Coronary artery (tissue), 2 donors: ENCODE measurements at regions not wholly inside any gene's neighbourhood (a gene's known extent, or its start where the extent isn't known, plus 50 kb on each side); places are given as distances from the start of the nearest gene placed in this dataset.

Source experiments
- DNase-seq: peaks from one replicate; pipeline ENCODE4 v3.0.0-alpha.2; 2017; ENCODE audit warnings: low spot score
- H3K27ac ChIP-seq, 2 donors: fragments of 200-600 bp; sonication (generic); one replicate each; pipeline ENCODE4 v1.5.1; 2016 to 2019
- H3K4me3 ChIP-seq: fragments of 200-600 bp; sonication (generic); 2 replicates; pipeline ENCODE4 v1.5.1; 2016; ENCODE audit warnings: mild to moderate bottlenecking, moderate library complexity
- TF ChIP-seq, protein P1 (sequence below): fragments of 200-600 bp; sonication (generic); IDR thresholded peaks from one replicate; pipeline ENCODE4 v1.5.1; 2019; ENCODE audit warnings: antibody characterized with exemption

- TF ChIP-seq, protein P1, sequence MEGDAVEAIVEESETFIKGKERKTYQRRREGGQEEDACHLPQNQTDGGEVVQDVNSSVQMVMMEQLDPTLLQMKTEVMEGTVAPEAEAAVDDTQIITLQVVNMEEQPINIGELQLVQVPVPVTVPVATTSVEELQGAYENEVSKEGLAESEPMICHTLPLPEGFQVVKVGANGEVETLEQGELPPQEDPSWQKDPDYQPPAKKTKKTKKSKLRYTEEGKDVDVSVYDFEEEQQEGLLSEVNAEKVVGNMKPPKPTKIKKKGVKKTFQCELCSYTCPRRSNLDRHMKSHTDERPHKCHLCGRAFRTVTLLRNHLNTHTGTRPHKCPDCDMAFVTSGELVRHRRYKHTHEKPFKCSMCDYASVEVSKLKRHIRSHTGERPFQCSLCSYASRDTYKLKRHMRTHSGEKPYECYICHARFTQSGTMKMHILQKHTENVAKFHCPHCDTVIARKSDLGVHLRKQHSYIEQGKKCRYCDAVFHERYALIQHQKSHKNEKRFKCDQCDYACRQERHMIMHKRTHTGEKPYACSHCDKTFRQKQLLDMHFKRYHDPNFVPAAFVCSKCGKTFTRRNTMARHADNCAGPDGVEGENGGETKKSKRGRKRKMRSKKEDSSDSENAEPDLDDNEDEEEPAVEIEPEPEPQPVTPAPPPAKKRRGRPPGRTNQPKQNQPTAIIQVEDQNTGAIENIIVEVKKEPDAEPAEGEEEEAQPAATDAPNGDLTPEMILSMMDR: no peak
- no peak for DNase-seq
- Histone ChIP-seq H3K27ac (no peak overlapping the region), H3K4me3 (no peak overlapping the region)
Observed at GRCh38 chr2:21331625-21332370, 208.0 kb downstream of the TDRD15 start.

GRCh38 chr2:21332993-21333625 lies 209.3 kb downstream of the TDRD15 start:
- TF ChIP-seq, protein P1: no peak
- no peak overlapping the region for H3K27ac ChIP-seq
- DNase-seq: no peak
- H3K4me3 ChIP-seq: no peak overlapping the region

GRCh38 chr2:21333684-21334083 lies 209.9 kb downstream of the TDRD15 start:
- TF ChIP-seq, protein P1: no peak
- DNase-seq: no peak
- Histone ChIP-seq H3K27ac (no peak overlapping the region), H3K4me3 (no peak overlapping the region)

- TF ChIP-seq, protein P1: no peak
- DNase-seq: no peak
- Histone ChIP-seq H3K27ac (no peak overlapping the region), H3K4me3 (no peak overlapping the region)
Observed at GRCh38 chr2:21346984-21347383, 223.2 kb downstream of the TDRD15 start.

GRCh38 chr2:21353879-21354679 lies 230.3 kb downstream of the TDRD15 start:
- DNase-seq: no peak
- TF ChIP-seq, protein P1: no peak
- H3K4me3 ChIP-seq: no peak overlapping the region
- no peak overlapping the region for H3K27ac ChIP-seq

- no peak overlapping the region for H3K4me3 ChIP-seq
- DNase-seq: no peak
- H3K27ac ChIP-seq: no peak overlapping the region
- TF ChIP-seq, protein P1: no peak
Observed at GRCh38 chr2:21356086-21356856, 232.5 kb downstream of the TDRD15 start.
